Stimulated activated CD8-positive, alpha-beta memory T cell treated with anti-CD3 and anti-CD28 coated beads, Interleukin-12 subunit alpha, Interleukin-12 subunit beta, amount 100 ng/mL, for 1 hour (primary cell): ENCODE measurements at regions not wholly inside any gene's neighbourhood (a gene's known extent, or its start where the extent isn't known, plus 50 kb on each side); places are given as distances from the start of the nearest gene placed in this dataset.

Experiments used
- DNase-seq: peaks from one replicate; pipeline ENCODE4 v3.0.0-alpha.2; 2020; ENCODE audit warnings: low read depth

DNA sequence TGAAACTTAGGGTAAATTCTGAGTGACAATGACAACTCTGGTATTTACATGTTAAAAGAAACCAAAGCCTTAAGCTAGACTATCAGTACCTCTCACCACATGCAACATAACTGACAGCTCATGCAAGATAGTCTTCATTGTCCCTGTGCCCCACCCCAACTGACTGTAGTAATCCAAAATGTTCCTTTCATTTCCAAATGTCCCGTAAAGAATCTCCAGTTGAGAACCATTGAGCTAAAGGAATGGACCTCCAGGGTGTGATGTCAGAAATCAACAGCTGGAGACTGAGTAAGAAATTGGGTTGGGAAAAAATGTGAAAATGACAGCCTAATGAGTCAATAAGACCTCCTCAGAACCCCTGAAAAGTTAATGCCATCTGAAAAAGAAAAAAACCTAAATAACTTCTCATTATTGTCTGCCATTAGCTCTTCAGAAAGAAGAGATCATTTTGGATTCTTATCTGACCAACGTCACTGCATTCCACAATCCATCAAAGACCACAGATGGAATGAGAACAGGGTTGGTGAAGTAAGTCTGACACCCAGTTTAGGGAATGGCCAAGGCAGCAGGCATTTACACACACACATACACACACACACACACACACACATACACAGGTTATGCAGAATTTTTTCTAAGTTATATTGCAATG, 51.7 kb upstream of the ACVR2A start:
- DNase-seq: no peak

DNA sequence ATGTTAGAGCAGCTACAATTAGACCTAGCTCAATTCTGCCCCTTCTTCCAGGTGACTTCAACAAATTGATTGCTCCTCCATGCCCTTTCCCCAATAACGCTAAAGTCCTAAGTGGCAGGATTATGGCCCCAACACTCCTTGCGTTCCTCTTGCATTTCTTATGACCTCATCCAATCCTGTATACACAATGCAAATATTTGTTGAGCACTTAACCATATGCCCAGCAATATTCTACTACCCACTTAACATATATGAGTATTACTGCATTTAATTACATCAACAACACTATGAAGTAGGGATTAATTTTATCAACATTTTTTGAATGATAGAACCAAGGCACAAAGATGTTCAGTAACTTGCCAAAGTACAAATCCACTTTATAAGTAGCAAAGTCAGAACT, 54.2 kb upstream of the ACVR2A start:
- DNase-seq: no peak

DNA sequence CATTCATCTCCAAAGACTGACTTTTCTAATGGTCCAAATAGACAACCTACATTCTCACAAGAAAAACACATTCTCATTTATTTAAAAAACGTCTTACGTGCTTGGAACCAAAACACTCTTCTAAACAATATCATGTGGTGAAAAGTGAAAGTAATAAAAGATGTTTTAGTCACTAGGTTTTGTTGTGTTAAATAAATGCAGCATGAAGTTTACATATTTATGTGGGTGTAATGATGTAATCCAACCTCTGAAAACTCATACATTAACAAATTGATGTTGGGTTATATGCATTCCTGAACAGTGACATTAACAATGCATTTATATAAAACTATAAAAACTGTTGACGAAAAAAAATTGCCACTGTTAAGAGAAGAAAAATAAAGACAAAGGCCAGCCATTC, 55.1 kb upstream of the ACVR2A start:
- no peak for DNase-seq

DNA sequence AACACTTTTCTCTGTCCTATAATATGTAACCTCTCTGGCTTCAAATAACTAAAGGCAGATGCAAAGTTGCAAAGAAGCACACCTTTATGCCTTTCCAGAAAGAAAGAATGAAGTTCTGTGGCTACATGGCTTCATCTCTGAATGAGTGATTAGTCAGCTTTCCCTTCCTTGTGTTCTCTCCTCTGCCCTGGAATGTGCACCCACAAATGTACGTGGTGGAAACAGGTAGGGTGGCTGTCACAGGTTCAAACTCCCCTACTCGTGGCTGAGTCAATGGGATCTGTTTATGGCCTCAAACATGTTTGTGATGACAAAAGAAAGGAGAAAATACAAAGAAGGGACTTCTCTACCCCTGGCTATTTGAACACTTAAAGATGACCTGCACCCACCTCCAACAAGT, 55.5 kb upstream of the ACVR2A start:
- DNase-seq: no peak

DNA sequence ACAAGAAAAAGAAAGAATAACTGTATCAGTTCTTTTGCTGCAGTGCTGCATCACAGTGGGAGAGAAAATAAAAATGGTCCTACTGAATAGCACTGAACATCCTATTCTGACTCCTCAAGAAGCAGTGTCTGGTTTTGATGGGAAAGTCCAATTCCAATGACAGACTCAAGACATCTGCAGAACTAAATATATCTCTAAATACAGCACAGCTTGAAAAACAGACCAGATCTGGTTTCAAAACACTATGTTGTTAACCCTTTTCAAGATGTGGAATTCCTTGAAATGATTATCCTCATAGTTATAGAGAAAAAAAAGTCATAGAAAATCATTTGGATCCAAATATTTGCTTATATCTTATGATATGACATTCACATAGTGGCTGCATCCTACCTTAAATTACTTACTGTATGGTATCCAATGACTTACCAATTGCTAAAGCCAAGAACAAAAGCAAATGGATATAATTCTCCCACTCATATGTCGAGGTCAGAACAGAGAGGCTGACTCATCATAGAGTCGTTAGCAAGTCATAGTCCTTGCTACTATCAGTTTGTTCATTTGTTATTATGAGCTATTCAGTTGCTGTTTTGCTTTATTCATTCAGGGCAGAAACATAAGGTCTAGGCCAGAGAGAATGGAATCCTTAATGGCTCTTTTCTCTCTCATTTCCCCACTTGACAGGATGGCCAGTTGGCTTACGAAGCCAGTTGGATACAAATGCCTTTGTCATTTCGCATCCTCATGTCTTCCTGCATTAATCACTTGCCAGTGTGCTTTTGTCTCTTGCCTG, 62.5 kb upstream of the ACVR2A start:
- DNase-seq: no peak

DNA sequence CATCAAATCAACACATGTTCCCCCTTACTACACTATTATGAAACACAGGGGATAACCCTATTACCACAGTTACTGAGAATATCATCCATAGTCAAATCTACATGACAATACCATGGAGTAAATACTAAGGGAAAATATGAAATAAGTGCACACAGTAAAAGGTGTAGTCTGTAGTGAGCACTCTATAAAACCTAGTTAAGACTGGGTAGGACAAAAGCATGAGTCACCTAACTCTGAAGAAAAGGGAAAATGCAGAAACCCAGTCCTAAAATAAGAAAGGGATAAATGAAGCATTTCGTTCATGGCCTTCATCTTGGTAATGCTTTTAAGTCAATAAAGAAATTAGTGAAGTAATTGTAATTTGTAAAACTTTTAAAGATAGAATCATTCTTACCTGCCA, 65.4 kb upstream of the ACVR2A start:
- DNase-seq: no peak

DNA sequence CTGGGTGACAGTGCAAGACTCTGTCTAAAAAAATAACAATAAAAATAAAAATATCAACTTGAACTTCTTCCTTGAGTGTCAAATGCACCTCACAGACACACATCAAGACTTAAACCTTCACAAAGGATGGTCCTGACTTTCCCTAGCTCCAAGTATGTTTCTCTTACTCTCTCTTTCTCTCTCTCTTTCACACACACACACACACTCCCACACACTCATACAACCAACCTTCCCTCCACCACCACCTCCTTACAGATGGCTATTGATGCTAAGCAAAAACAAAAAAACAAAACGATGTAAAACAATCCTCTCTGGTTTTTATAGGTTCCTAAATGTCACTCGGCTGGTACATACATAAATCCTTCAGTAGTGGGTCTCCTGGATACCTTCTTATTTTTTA, 67.4 kb upstream of the ACVR2A start:
- no peak for DNase-seq

DNA sequence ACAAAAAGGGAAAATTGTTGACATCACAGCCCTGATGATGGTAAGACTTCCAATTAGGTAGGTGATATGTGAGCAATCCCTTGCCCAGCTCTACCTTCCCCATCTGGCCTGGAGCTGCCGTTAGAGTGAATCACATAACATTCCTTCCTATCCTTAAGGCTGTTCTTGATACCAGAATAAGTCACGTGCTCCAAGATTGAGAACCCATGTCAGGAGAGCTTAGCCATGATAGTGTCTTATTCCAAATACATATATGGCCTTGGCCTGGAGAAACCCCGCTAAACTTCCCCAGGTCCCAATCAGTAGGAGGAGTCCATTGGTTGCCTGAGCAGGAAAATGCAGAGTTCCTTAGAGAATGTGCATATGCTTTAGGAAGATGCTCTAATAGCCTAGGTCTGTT, 70.0 kb upstream of the ACVR2A start:
- DNase-seq: no peak

DNA sequence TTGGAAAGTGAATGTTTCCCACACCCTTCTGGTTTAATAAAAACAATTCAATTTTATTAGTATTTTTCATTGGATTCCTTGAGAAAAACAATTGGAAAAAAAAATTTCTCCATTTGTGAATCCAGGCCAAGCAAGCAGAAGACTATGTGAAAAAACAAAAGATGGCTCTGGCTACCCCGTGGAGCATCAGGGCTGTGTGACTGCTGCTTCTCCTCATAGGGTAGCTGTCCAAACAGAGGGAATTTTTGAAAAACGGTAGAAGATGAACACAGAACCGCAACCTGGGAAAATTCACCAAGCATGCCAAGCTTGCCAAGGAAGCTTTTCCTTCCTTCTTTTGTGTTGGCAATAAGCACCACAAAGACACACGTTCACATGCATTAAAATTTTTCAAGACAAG, 71.3 kb upstream of the ACVR2A start:
- DNase-seq: no peak

DNA sequence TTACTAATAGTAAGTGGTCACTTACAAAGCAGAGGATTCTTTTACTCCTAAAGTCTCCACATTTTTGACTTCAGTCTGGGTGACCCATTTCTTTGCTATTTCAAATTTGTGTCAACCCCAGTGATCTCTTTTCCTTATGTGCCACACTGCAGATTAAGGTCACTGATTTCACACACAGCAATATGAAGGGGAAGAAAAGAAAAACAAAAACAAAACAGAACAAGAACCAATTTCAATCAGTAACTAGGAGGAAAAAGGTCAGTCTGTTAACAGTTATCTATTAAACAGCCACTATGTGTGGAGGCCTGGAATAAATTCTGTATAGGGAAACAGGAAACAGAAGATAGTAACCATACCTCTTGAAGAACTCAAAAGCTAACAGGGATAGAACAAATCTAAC, 72.0 kb upstream of the ACVR2A start:
- DNase-seq: no peak

DNA sequence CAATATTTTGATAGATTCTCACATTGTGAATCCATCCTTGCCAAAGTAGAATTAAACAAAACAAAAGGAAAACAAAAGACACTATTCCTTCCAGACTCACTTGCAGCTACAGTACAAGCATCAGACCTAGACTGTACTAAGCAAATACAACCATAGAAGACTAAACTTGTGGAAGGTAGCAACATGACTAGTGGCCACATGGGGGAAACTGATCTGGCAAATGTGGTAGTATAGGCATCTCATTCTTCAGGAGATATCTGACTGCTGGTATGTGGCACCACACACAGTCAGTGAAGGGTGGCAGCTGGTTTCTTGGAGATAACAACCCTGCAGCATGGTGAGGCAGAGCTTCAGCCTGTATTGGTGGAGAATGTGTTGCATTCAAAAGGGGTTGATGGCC, 81.0 kb upstream of the ACVR2A start:
- no peak for DNase-seq

DNA sequence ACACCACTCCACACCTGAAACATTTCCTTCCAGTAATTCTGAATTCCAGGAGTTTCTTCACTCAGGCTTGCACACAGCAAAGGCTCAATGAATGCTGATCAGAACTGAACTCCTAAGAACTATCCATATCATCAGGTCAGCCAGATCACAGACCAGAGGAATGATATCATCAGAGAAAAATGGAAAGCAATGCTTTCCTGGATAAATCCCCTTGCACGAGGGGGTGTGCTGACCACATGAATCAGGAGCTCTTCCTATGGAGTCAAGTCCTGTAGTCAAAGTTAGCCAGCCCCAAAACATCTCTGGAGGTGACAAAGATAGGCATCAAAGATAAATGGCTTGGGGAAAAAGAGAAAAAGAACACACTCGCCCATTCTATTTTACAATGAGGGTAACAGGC, 83.8 kb upstream of the ACVR2A start:
- no peak for DNase-seq

DNA sequence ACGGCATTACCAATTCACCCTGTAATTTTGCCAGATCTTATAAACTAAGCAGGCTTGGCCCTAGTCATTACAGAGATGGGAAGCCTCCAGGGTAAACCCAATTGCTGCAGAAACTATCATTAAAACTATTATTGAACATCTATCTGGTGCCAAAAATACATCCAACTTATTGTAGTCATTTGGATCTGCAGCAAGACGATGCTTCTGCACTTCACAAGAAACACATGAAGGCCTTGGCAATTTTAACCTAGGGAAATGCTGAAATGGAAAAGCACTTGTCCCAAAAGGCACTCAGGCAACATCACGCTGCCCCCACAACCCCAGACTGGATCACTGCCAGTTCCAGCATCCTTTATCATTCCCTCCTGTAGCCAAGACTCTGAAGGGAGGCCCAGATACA, 85.3 kb upstream of the ACVR2A start:
- no peak for DNase-seq

DNA sequence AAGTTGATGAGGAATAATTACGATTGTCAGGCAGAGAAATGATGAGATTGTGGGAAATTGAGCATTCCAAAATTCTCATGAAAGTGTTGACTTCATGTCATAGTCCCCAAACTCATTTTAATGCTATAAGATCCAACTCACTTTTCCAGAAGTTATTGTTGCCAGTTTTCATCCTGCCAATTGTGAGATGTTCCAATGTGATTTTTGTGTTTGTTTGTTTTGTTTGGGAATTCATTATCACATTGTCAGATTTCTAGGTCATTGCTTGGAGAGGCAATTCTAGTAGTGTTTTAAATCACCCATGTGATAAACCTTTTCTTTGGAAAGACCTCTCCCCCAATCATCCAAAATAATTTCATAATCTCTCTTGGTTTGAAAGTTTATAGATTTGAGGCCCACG, 86.0 kb upstream of the ACVR2A start:
- DNase-seq: no peak

DNA sequence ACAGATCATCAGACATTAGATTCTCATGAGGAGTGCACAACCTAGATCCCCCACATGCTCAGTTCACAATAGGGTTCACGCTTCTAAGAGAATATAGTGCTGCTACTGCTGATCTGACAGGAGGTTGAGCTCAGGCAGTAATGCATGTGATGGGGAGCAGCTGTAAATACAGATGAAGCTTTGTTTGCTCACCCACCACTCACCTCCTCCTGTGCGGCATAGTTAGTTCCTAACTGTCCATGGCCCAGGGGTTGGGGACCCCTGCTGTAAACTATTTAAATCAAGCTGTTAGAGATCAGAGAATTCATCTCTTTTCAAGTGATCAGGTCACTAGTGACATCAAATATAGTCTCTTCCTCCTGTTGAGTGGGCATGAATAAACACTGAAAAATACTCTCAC, 88.8 kb upstream of the ACVR2A start:
- DNase-seq: no peak

DNA sequence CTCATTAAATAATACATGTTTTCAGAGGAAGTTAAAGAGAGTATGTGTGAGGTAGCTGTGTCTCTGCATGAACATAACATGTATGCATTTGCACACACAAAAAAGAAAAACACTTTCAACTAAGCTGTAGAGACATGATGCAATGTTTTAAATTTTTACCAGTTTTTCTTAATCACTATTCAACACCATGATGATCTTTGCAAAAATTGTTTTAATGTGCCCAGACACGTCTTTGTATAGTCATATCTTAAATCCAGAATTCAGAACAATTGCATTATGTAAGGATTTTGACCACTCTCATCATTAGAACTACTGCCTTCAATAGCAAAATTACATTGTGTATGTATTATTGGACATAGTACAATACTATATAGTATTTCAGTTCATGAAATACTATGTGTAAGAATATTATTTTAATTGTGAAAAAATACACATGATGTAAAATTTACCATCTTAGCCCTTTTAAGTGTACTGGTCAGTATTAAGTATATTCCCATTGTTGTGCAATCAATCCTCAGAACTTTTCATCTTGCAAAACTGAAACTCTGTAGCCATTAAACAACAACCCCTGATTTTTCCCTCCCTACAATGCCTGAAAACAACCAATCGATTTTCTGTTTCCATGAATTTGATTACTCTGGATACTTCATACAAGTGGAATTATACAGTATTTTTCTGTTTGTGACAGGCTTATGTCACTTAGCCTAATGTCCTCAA, 104.5 kb upstream of the ACVR2A start:
- no peak for DNase-seq

DNA sequence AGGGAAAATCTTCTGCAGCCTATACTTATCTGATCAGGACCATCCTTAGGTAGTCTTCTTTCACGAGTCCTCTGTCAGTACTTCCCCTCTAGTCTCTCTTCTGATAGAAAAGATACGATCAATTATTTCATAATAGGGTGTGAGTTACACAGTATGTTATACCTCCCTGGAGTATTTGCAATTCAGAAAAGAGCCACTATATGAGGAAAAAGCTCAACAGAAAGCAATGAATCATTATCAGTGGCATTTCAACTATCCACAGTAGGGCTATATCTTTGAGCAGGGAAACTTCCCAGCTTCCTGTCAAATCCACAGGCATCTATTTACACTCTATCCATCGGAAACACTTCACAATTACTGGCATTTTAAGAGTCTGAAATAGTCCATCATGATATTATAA, 105.3 kb upstream of the ACVR2A start:
- DNase-seq: no peak

DNA sequence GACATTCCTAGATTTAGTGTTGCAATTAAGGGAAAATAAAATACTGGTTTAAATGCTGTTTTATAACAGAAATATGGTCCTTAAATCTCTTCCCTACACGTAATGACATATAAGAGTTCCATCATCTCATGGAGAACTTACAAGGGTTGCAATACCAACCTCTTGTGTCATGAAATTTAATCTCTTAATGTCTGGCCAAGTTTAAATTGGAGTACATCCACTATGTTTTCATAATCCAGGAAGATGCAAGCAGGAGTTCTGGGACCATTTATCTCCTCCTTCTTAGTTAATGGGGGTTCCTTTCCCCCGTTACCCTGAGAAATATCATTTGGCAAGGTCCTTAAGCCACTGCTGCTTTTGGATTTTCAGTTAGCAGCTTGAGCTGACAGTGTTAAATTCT, 126.0 kb upstream of the ACVR2A start:
- DNase-seq: no peak

DNA sequence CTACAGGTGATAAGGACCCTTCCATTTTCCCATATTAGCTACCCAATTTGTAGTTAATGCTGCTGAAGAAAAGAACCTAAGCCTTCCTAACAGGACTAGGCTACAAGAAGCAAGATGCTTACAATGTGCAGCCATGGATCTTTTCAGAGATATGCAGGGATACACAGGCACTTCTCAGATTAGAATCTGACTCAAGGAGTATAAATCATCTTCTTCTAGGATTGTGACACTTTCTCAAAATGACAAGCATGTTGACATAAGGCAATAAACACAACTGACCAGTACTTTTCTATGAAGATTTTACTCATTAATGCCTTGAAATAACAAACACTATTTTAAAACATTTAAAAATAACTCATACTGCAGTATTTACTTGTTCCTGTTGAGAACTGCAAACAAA, 127.9 kb upstream of the ACVR2A start:
- no peak for DNase-seq

DNA sequence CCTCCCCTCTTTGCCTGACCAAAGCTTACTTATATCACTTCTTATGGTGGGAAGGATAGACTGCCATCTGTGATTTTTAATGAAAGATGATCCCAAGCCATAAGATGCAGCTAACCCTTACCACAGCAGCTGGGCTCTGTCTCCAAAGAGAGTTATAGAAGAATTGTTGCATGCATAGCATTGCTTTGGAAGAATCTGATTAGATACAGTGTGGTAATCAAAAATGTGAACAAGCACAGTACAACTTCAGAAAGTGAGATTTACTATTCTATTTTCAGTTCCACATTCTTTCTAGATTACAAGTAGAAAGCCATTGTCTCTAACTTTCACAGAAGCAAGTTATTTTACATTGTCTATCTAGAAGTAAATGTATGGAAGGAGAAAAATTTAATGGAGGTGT, 129.0 kb upstream of the ACVR2A start:
- DNase-seq: no peak

DNA sequence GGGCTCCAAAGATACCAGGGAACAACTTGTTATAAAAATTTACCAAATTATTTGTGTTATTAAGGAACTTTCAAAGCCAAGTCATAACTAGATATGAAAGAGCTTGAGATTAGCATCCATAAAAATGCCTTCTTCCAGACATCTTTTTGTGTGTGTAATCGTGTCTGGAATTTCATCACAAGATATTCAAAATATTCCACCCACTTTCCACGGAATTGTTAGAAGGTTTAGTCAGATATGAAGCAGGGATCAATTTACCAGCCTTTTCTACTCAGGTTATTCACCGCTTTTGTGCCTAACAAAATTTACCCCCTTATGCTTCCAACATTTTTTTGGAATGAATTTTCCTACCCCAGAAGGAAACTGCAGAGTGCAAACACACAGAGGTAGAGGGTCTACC, 130.2 kb upstream of the ACVR2A start:
- no peak for DNase-seq

DNA sequence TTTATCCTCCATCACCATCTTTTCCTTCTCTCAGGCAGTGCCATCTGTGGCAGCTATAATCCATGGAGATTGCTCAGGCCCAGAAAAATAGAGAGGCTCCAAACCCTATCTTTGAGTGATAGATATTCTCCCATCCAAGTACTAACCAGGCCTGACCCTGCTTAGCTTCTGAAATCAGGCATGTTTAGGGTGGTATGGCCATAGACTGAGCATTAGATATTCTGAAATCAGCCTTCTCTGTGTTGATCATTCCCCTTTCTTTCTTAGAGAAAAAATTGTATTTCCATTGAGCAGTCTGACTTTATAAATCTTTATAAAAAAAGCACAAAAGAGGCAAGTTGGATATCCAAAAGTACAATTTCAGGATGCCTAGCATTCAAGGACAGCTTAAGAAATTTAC, 131.5 kb upstream of the ACVR2A start:
- DNase-seq: no peak

DNA sequence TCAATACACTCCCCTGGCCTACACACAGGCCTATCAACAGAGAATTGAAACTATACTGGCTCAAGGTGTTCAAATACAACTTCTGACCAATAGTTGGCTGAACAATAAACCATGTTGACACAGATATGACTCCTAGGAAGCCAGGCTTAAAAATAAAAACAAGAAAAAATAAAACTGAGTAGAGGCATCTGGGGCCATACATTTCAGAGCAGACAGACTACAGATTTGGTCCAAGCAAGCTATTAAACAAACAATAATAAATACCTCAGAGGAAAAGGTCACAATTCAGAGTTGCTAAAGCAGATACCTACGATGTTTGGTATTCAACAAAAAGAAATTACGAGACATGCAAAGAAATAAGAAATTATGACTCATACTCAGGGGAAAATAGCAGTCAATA, 132.8 kb upstream of the ACVR2A start:
- no peak for DNase-seq

DNA sequence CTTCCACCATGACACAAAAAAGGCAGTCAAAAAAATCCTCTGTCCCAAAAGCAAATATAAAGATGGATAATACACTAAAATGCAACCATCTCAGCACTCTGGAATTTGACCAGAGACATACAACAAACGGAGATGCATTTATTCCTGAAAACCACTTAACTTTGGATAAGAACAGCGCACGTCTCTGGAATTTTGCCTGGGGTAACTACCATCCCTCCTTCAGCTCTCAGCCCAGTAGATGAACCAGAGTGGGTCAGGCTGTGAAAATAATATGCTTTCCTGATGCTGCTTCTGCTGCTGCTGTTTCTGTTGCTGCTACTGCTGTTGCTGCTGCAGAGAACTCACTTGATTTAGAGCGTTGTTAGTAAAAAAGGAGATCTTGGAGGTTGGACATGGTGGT, 133.8 kb upstream of the ACVR2A start:
- no peak for DNase-seq
